ENCODE measurements at regions not wholly inside any gene's neighbourhood (a gene's known extent, or its start where the extent isn't known, plus 50 kb on each side); places are given as distances from the start of the nearest gene placed in this dataset.

DNA sequence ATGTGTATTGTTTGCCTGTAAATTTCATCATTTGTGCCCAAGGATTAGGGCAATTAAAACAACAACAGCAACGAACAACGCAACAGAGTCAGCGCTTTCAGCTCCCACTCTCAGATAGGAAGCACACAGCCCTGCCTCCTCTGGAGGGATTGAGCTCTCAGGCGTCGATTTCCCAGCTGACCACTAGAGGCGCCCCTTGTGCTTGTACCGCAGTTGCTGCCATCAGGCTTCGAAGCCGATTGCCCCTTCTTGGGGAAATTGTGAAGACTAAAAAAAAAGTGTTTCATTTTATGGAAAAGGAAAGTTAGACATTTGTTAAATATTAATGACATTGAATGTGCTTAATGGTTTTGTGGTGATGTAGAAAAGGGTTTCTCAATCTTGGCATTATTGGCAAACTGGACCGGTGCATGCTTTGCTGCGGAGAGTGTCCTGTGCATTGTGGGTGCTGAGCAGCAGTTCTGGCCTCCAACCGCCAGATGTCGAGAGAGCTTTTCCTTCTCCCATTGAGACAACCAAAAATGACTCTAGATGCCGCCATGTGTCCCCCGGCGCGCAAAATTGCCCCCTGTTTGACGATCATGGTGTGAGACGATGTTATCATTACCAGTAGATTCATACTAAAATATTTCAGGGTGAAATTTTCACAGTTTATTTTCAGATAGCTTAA is 650.4 kb upstream of the RBFOX1 start:
- Histone ChIP-seq H3K9me3 (replicated peaks; ENCODE audit: control insufficient read depth, low read depth, low read length) (no peaks in the 10 kb centered on the region), H3K36me3 (ENCODE audit: control insufficient read depth, insufficient read depth, low read length) (no peaks in the 10 kb centered on the region), H3K4me1 (ENCODE audit: control insufficient read depth, insufficient read depth, low read length) (no peaks in the 10 kb centered on the region), H3K4me3 (ENCODE audit: low read length) (no peak overlapping the region), H3K27me3 (ENCODE audit: control insufficient read depth, insufficient read depth, low read length) (peaks cover 4% of the 10 kb centered on the region), H3K27ac (ENCODE audit: low read length) (no peak overlapping the region)
- peak; percentile 7 for DNase-seq
- WGBS (ENCODE audit: insufficient coverage): 37% methylated on average over 11 of the region's 19 CpGs

GRCh38 chr16:6678586-6678985 is 654.1 kb upstream of the RBFOX1 start:
- H3K4me3 ChIP-seq (ENCODE audit: low read length): no peak overlapping the region
- no peaks in the 10 kb centered on the region for H3K4me1 ChIP-seq (ENCODE audit: control insufficient read depth, insufficient read depth, low read length)
- H3K27ac ChIP-seq (ENCODE audit: low read length): no peak overlapping the region
- no peaks in the 10 kb centered on the region for H3K36me3 ChIP-seq (ENCODE audit: control insufficient read depth, insufficient read depth, low read length)
- no peaks in the 10 kb centered on the region for H3K9me3 ChIP-seq (replicated peaks; ENCODE audit: control insufficient read depth, low read depth, low read length)
- WGBS (ENCODE audit: insufficient coverage): no CpG with 5 or more reads among the region's 3 CpGs
- DNase-seq: no peak
- peaks cover 4% of the 10 kb centered on the region for H3K27me3 ChIP-seq (ENCODE audit: control insufficient read depth, insufficient read depth, low read length)

GRCh38 chr16:6674071-6674470 is 658.6 kb upstream of the RBFOX1 start:
- Histone ChIP-seq H3K27me3 (ENCODE audit: control insufficient read depth, insufficient read depth, low read length) (no peaks in the 10 kb centered on the region), H3K4me3 (ENCODE audit: low read length) (no peak overlapping the region), H3K36me3 (ENCODE audit: control insufficient read depth, insufficient read depth, low read length) (no peaks in the 10 kb centered on the region), H3K4me1 (ENCODE audit: control insufficient read depth, insufficient read depth, low read length) (no peaks in the 10 kb centered on the region), H3K27ac (ENCODE audit: low read length) (no peak overlapping the region), H3K9me3 (replicated peaks; ENCODE audit: control insufficient read depth, low read depth, low read length) (no peaks in the 10 kb centered on the region)
- WGBS (ENCODE audit: insufficient coverage): no CpG with 5 or more reads among the region's 4 CpGs
- no peak for DNase-seq

DNA sequence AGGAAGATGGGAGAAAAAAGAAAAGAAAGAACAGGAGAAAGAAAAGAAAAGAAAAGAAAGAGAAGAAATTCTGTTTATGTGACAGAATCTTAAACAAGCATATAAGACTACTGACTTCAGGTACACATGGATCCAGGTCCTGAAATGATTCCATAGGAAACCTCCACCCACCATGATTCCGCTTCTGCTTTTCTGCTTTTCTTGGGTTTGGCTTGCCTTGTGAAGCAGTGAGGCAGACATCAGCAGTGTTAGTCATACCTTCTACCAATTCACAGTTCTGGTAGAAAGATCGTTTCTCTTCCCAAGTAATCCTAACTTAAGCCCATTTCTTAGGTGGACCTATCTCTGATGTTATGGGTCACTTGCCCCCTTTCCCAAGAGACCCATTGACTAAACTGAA is 660.1 kb upstream of the RBFOX1 start:
- WGBS (ENCODE audit: insufficient coverage): 100% methylated on average over 1 of the region's 2 CpGs
- Histone ChIP-seq H3K4me1 (ENCODE audit: control insufficient read depth, insufficient read depth, low read length) (no peaks in the 10 kb centered on the region), H3K9me3 (replicated peaks; ENCODE audit: control insufficient read depth, low read depth, low read length) (no peaks in the 10 kb centered on the region), H3K4me3 (ENCODE audit: low read length) (no peak overlapping the region), H3K27ac (ENCODE audit: low read length) (no peak overlapping the region), H3K36me3 (ENCODE audit: control insufficient read depth, insufficient read depth, low read length) (no peaks in the 10 kb centered on the region), H3K27me3 (ENCODE audit: control insufficient read depth, insufficient read depth, low read length) (no peaks in the 10 kb centered on the region)
- no peak for DNase-seq

- DNase-seq: no peak
- 60% methylated on average over 2 of the region's 4 CpGs for WGBS (ENCODE audit: insufficient coverage)
- peaks cover 2% of the 10 kb centered on the region for H3K27me3 ChIP-seq (ENCODE audit: control insufficient read depth, insufficient read depth, low read length)
- H3K4me1 ChIP-seq (ENCODE audit: control insufficient read depth, insufficient read depth, low read length): no peaks in the 10 kb centered on the region
- H3K27ac ChIP-seq (ENCODE audit: low read length): no peak overlapping the region
- H3K9me3 ChIP-seq (replicated peaks; ENCODE audit: control insufficient read depth, low read depth, low read length): no peaks in the 10 kb centered on the region
- no peak overlapping the region for H3K4me3 ChIP-seq (ENCODE audit: low read length)
- H3K36me3 ChIP-seq (ENCODE audit: control insufficient read depth, insufficient read depth, low read length): no peaks in the 10 kb centered on the region
These were observed 665.3 kb upstream of the RBFOX1 start for GRCh38 chr16:6667393-6667792.

- no peaks in the 10 kb centered on the region for H3K4me1 ChIP-seq (ENCODE audit: control insufficient read depth, insufficient read depth, low read length)
- WGBS (ENCODE audit: insufficient coverage): 62% methylated on average over 4 of the region's 7 CpGs
- H3K9me3 ChIP-seq (replicated peaks; ENCODE audit: control insufficient read depth, low read depth, low read length): no peaks in the 10 kb centered on the region
- no peak overlapping the region for H3K4me3 ChIP-seq (ENCODE audit: low read length)
- H3K27me3 ChIP-seq (ENCODE audit: control insufficient read depth, insufficient read depth, low read length): peaks cover 2% of the 10 kb centered on the region
- no peaks in the 10 kb centered on the region for H3K36me3 ChIP-seq (ENCODE audit: control insufficient read depth, insufficient read depth, low read length)
- H3K27ac ChIP-seq (ENCODE audit: low read length): no peak overlapping the region
- no peak for DNase-seq
These were observed 667.5 kb upstream of the RBFOX1 start for GRCh38 chr16:6665126-6665525.

DNA sequence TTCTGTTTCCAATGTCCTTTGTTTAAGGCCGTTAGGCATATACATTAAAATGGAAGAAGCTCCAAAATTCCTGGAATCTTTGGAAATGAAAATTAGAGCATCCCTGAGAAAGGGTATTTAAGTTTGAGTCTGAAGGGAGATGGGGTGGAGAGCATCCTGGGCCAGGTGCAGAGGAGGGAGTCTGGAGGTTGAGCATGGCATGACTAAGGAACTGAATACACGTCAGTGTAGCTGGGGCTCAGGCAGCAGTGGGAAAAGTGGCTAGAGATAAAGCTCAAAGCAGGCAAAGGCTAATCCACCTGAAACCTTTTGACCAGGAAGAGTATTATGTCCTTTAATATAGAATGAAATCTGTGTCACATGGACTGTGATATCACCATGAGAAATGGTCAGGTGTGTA is 669.0 kb upstream of the RBFOX1 start:
- no peaks in the 10 kb centered on the region for H3K36me3 ChIP-seq (ENCODE audit: control insufficient read depth, insufficient read depth, low read length)

DNA sequence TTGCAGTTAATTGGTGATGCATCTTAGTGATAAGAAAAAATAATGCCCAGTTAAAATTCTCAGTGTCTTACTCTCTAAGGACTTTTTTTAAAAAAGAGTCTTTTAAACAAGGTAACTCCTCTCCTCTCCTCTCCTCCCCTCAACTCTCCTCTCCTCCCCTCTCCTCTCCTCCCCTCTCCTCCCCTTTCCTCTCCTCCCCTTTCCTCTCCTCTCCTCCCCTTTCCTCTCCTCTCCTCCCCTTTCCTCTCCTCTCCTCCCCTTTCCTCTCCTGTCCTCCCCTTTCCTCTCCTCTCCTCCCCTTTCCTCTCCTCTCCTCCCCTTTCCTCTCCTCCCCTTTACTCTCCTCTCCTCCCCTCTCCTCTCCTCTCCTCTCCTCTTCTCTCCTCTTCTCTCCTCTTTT is 675.9 kb upstream of the RBFOX1 start:
- H3K4me3 ChIP-seq (ENCODE audit: low read length): no peak overlapping the region

More for the DNA sequence above, 669.0 kb upstream of the RBFOX1 start:
- Histone ChIP-seq H3K27me3 (ENCODE audit: control insufficient read depth, insufficient read depth, low read length) (peaks cover 2% of the 10 kb centered on the region), H3K9me3 (replicated peaks; ENCODE audit: control insufficient read depth, low read depth, low read length) (no peaks in the 10 kb centered on the region), H3K4me3 (ENCODE audit: low read length) (no peak overlapping the region), H3K4me1 (ENCODE audit: control insufficient read depth, insufficient read depth, low read length) (no peaks in the 10 kb centered on the region), H3K27ac (ENCODE audit: low read length) (no peak overlapping the region)
- no peak for DNase-seq
- 58% methylated on average over 2 of the region's 2 CpGs for WGBS (ENCODE audit: insufficient coverage)

GRCh38 chr16:6646891-6647290 is 685.8 kb upstream of the RBFOX1 start:
- Histone ChIP-seq H3K36me3 (ENCODE audit: control insufficient read depth, insufficient read depth, low read length) (no peaks in the 10 kb centered on the region), H3K4me1 (ENCODE audit: control insufficient read depth, insufficient read depth, low read length) (no peaks in the 10 kb centered on the region), H3K4me3 (ENCODE audit: low read length) (no peak overlapping the region), H3K27me3 (ENCODE audit: control insufficient read depth, insufficient read depth, low read length) (peaks cover 8% of the 10 kb centered on the region), H3K27ac (ENCODE audit: low read length) (no peak overlapping the region), H3K9me3 (replicated peaks; ENCODE audit: control insufficient read depth, low read depth, low read length) (no peaks in the 10 kb centered on the region)
- WGBS (ENCODE audit: insufficient coverage): no CpG with 5 or more reads among the region's 5 CpGs
- no peak for DNase-seq

More for the DNA sequence above, 675.9 kb upstream of the RBFOX1 start:
- no peaks in the 10 kb centered on the region for H3K27me3 ChIP-seq (ENCODE audit: control insufficient read depth, insufficient read depth, low read length)
- no peak for DNase-seq
- H3K4me1 ChIP-seq (ENCODE audit: control insufficient read depth, insufficient read depth, low read length): no peaks in the 10 kb centered on the region
- H3K9me3 ChIP-seq (replicated peaks; ENCODE audit: control insufficient read depth, low read depth, low read length): no peaks in the 10 kb centered on the region
- no peak overlapping the region for H3K27ac ChIP-seq (ENCODE audit: low read length)
- H3K36me3 ChIP-seq (ENCODE audit: control insufficient read depth, insufficient read depth, low read length): no peaks in the 10 kb centered on the region

GRCh38 chr16:6645768-6646568 is 686.7 kb upstream of the RBFOX1 start:
- no peak for DNase-seq
- Histone ChIP-seq H3K27me3 (ENCODE audit: control insufficient read depth, insufficient read depth, low read length) (peaks cover 15% of the 10 kb centered on the region), H3K4me1 (ENCODE audit: control insufficient read depth, insufficient read depth, low read length) (no peaks in the 10 kb centered on the region), H3K36me3 (ENCODE audit: control insufficient read depth, insufficient read depth, low read length) (no peaks in the 10 kb centered on the region), H3K27ac (ENCODE audit: low read length) (no peak overlapping the region), H3K4me3 (ENCODE audit: low read length) (no peak overlapping the region), H3K9me3 (replicated peaks; ENCODE audit: control insufficient read depth, low read depth, low read length) (no peaks in the 10 kb centered on the region)
- 55% methylated on average over 12 of the region's 25 CpGs for WGBS (ENCODE audit: insufficient coverage)
